WTC11 (cell line): ENCODE measurements at regions not wholly inside any gene's neighbourhood (a gene's known extent, or its start where the extent isn't known, plus 50 kb on each side); places are given as distances from the start of the nearest gene placed in this dataset.

Source experiments
- ATAC-seq: fragments of 200-7000 bp; cut with Tn5 transposase; 2 replicates; pipeline ENCODE4 v1.10.0; 2021; ENCODE audit warnings: mild to moderate bottlenecking, moderate library complexity
- CTCF ChIA-PET: fragments of 300-600 bp; sonication (Branson Sonifier 250); formaldehyde crosslinking; loops from one replicate; lab custom pipeline; 2021; ENCODE audit warnings: antibody characterized with exemption; lab: Charles Lee
- POLR2A ChIA-PET: fragments of 350-600 bp; sonication (Branson Sonifier 250); formaldehyde crosslinking; loops from one replicate; lab custom pipeline; 2021; ENCODE audit warnings: antibody characterized with exemption; lab: Charles Lee
- DNase-seq: peaks from one replicate; pipeline ENCODE4 v3.0.0; 2021; ENCODE audit warnings: low spot score
- H3K27ac Mint-ChIP-seq: 2 replicates; pipeline ENCODE4 v1.8.0; 2021; ENCODE audit warnings: mixed read lengths
- H3K27me3 Mint-ChIP-seq: 2 replicates; pipeline ENCODE4 v1.8.0; 2021; ENCODE audit warnings: low read depth, mild to moderate bottlenecking, moderate library complexity, mixed read lengths
- H3K36me3 Mint-ChIP-seq: 2 replicates; pipeline ENCODE4 v1.8.0; 2021; ENCODE audit warnings: mixed read lengths
- H3K4me1 Mint-ChIP-seq: 2 replicates; pipeline ENCODE4 v1.8.0; 2022; ENCODE audit warnings: mixed read lengths
- H3K4me3 Mint-ChIP-seq: 2 replicates; pipeline ENCODE4 v1.8.0; 2021; ENCODE audit warnings: mild to moderate bottlenecking, moderate library complexity, mixed read lengths
- H3K9me3 Mint-ChIP-seq: 2 replicates; pipeline ENCODE4 v1.8.0; 2021; ENCODE audit warnings: mixed read lengths
- ETV6 ChIP-seq: sonication (generic); formaldehyde crosslinking; IDR thresholded peaks from 2 replicates; pipeline ENCODE4 v1.8.1; 2022; ENCODE audit warnings: mild to moderate bottlenecking, missing genetic modification reagents
- ZBTB21 ChIP-seq: sonication (generic); formaldehyde crosslinking; IDR thresholded peaks from 2 replicates; pipeline ENCODE4 v1.8.1; 2023; ENCODE audit warnings: mild to moderate bottlenecking, missing genetic modification reagents, borderline replicate concordance

- Mint-ChIP-seq H3K9me3 (peaks cover 6% of the 10 kb centered on the region), H3K27ac (no peak overlapping the region), H3K4me3 (no peak overlapping the region)
- CTCF ChIA-PET = interaction anchor here (0.7 kb wide), 1 partner anchor 12 kb away, joined by 4 read pairs; no protein-coding TSS in a partner anchor
- ATAC-seq (no peak), DNase-seq (no peak)
- TF ChIP-seq ETV6 (CRISPR knock-in tag) (no peak), ZBTB21 (CRISPR knock-in tag) (no peak)
- TF ChIP-seq, all 79 proteins: peak for 0
- peaks cover 3% of the 10 kb centered on the region; the same call in 1 of the 2 replicates for H3K27me3 Mint-ChIP-seq
- H3K4me1 Mint-ChIP-seq = no peaks in the 10 kb centered on the region
- H3K36me3 Mint-ChIP-seq = no peaks in the 10 kb centered on the region
- POLR2A ChIA-PET = no interaction called here
These were observed 50.3 kb upstream of the TWIST2 start for GRCh38 chr2:238797537-238797936.
